A549 (cell line): ENCODE measurements at regions not wholly inside any gene's neighbourhood (a gene's known extent, or its start where the extent isn't known, plus 50 kb on each side); places are given as distances from the start of the nearest gene placed in this dataset.

Source experiments
- ATAC-seq, 2 experiments: fragments of 200-7000 bp in 1 of 2; fragments of >200 bp in 1 of 2; cut with Nextera tagmentation in 1 of 2; cut with Tn5 transposase in 1 of 2; 3 replicates each; pipeline versions ENCODE4 v1.8.0 to v1.9.1; 2018 to 2020; ENCODE audit warnings: mild to moderate bottlenecking in 1 of 2, moderate library complexity in 1 of 2
- CTCF ChIA-PET: fragments of 300-600 bp; sonication (Branson Sonifier 250); formaldehyde crosslinking; extraction: SDS; loops from one replicate; lab custom pipeline; 2021; ENCODE audit warnings: antibody characterized with exemption, inconsistent platforms; lab: Yijun Ruan, JAX
- POLR2A ChIA-PET: fragments of 350-600 bp; formaldehyde crosslinking; extraction: SDS; loops from one replicate; lab custom pipeline; 2021; ENCODE audit warnings: antibody characterized with exemption, inconsistent platforms; lab: Yijun Ruan, JAX
- DNase-seq, 2 experiments: peaks; one replicate each; pipeline versions ENCODE4 v3.0.0 to v3.0.0-alpha.2; 2011 to 2016; ENCODE audit warnings: low read depth in 1 of 2, low spot score in 1 of 2
- FAIRE-seq: peaks from 2 replicates; lab custom pipeline; 2011; peaks lifted over from hg19 to GRCh38; lab: Jason Lieb, UNC
- H3K27ac ChIP-seq, 2 experiments: fragments of >200 bp; sonication (Bioruptor Twin); formaldehyde crosslinking; 3 replicates each; pipeline ENCODE4 v1.5.1; 2016 to 2017
- H3K4me1 ChIP-seq: fragments of >200 bp; sonication (Bioruptor Twin); formaldehyde crosslinking; 3 replicates; pipeline ENCODE4 v1.6.1; 2016
- H3K4me2 ChIP-seq: fragments of >200 bp; sonication (Bioruptor Twin); formaldehyde crosslinking; 3 replicates; pipeline ENCODE4 v1.6.1; 2016
- H3K4me3 ChIP-seq: fragments of >200 bp; sonication (Bioruptor Twin); formaldehyde crosslinking; 3 replicates; pipeline ENCODE4 v1.5.1; 2016
- H3K9me3 ChIP-seq: fragments of >200 bp; sonication (Bioruptor Twin); formaldehyde crosslinking; 3 replicates; pipeline ENCODE4 v1.6.1; 2016
- CEBPB ChIP-seq, 2 experiments: fragments of >200 bp in 1 of 2; sonication (Bioruptor Twin) in 1 of 2; formaldehyde crosslinking in 1 of 2; IDR thresholded peaks; 2 replicates each; pipeline ENCODE4 v1.6.1; 2012 to 2016
- CHD4 ChIP-seq: fragments of 200-600 bp; sonication (generic); IDR thresholded peaks from 2 replicates; pipeline ENCODE4 v1.6.1; 2016; ENCODE audit warnings: antibody characterized with exemption, mild to moderate bottlenecking, borderline replicate concordance
- EP300 ChIP-seq, 2 experiments: fragments of >200 bp; sonication (Bioruptor Twin); formaldehyde crosslinking; IDR thresholded peaks; 2 replicates in 1 of 2; 3 replicates in 1 of 2; pipeline ENCODE4 v1.6.1; 2016 to 2017
- ESRRA ChIP-seq: fragments of 150-350 bp; IDR thresholded peaks from 2 replicates; pipeline ENCODE4 v1.6.1; 2014; ENCODE audit warnings: mild to moderate bottlenecking, low read length, borderline replicate concordance
- FOSB ChIP-seq: fragments of 250-450 bp; sonication (Bioruptor Pico); IDR thresholded peaks from 2 replicates; pipeline ENCODE4 v1.5.0; 2020; ENCODE audit warnings: mild to moderate bottlenecking, moderate library complexity
- FOSL2 ChIP-seq, 2 experiments: fragments of 450-650 bp in 1 of 2; fragments of >200 bp in 1 of 2; sonication (Bioruptor Twin) in 1 of 2; formaldehyde crosslinking; IDR thresholded peaks; 2 replicates each; pipeline versions ENCODE4 v1.5.0 to v1.6.1; 2016 to 2020; ENCODE audit warnings: mild to moderate bottlenecking in 1 of 2, moderate library complexity in 1 of 2
- GATA3 ChIP-seq: IDR thresholded peaks from 2 replicates; pipeline ENCODE4 v1.6.1; 2012; ENCODE audit warnings: borderline replicate concordance
- HES2 ChIP-seq: fragments of >200 bp; sonication (Bioruptor Twin); formaldehyde crosslinking; IDR thresholded peaks from 2 replicates; pipeline ENCODE4 v1.6.1; 2016
- HEYL ChIP-seq: fragments of 250-450 bp; sonication (Bioruptor Pico); IDR thresholded peaks from 2 replicates; pipeline ENCODE4 v1.8.0; 2021; ENCODE audit warnings: mild to moderate bottlenecking, moderate library complexity
- HMGXB4 ChIP-seq: fragments of 250-450 bp; sonication (Bioruptor Pico); IDR thresholded peaks from 2 replicates; pipeline ENCODE4 v1.5.0; 2021; ENCODE audit warnings: mild to moderate bottlenecking, moderate library complexity, borderline replicate concordance
- MAFK ChIP-seq: fragments of 450-650 bp; IDR thresholded peaks from 2 replicates; pipeline ENCODE4 v1.6.1; 2014; ENCODE audit not compliant: partially characterized antibody
- NPAS2 ChIP-seq: fragments of 250-450 bp; sonication (Bioruptor Pico); IDR thresholded peaks from 2 replicates; pipeline ENCODE4 v1.8.0; 2022; ENCODE audit warnings: mild to moderate bottlenecking, moderate library complexity, borderline replicate concordance
- RAD21 ChIP-seq, 2 experiments: fragments of >200 bp in 1 of 2; sonication (Bioruptor Twin) in 1 of 2; formaldehyde crosslinking in 1 of 2; IDR thresholded peaks in 1 of 2; conservative IDR thresholded peaks in 1 of 2; 2 replicates in 1 of 2; 3 replicates in 1 of 2; pipeline ENCODE4 v1.6.1; 2012 to 2018; ENCODE audit warnings: inconsistent platforms in 1 of 2
- RCOR1 ChIP-seq: fragments of 150-350 bp; IDR thresholded peaks from 2 replicates; pipeline ENCODE4 v1.6.1; 2014; ENCODE audit warnings: antibody characterized with exemption, low read length, low read depth
- REST ChIP-seq: fragments of 200-600 bp; sonication (generic); IDR thresholded peaks from 2 replicates; pipeline ENCODE4 v1.6.1; 2016; ENCODE audit warnings: antibody characterized with exemption, mild to moderate bottlenecking, moderate library complexity
- RNF2 ChIP-seq: fragments of 200-600 bp; sonication (generic); IDR thresholded peaks from 2 replicates; pipeline ENCODE4 v1.6.1; 2016; ENCODE audit warnings: low read depth, mild to moderate bottlenecking, antibody characterized with exemption, moderate library complexity, borderline replicate concordance
- USF2 ChIP-seq: fragments of 450-650 bp; IDR thresholded peaks from 2 replicates; pipeline ENCODE4 v1.6.1; 2014; ENCODE audit warnings: antibody characterized with exemption
- ZFP36 ChIP-seq: fragments of 450-650 bp; IDR thresholded peaks from 2 replicates; pipeline ENCODE4 v1.6.1; 2014; ENCODE audit warnings: borderline replicate concordance; ENCODE audit not compliant: partially characterized antibody
- ZNF302 ChIP-seq: fragments of 250-450 bp; sonication (Bioruptor Pico); IDR thresholded peaks from 2 replicates; pipeline ENCODE4 v1.9.0; 2021; ENCODE audit warnings: inconsistent platforms, mild to moderate bottlenecking, moderate library complexity
- WGBS: methylation state at CpG from one replicate; pipeline ENCODE4 v1.1.6; 2017; ENCODE audit errors: missing lambda C conversion rate; 5-methylcytosine and 5-hydroxymethylcytosine counted together

GRCh38 chr12:125518074-125518473 lies 452.8 kb downstream of the AACS start:
- no peak overlapping the region for H3K27ac ChIP-seq
- no peaks in the 10 kb centered on the region for H3K9me3 ChIP-seq
- H3K4me3 ChIP-seq: no peak overlapping the region
- 0% methylated on average over 2 of the region's 2 CpGs for WGBS
- TF ChIP-seq REST (peak; percentile 63), HMGXB4 (CRISPR knock-in tag) (no peak)
- TF ChIP-seq, all 56 proteins: peak for 1
- DNase-seq (no peak), ATAC-seq (no peak), FAIRE-seq (no peak)
- CTCF ChIA-PET: no interaction called here
- Histone ChIP-seq H3K4me1 (no peaks in the 10 kb centered on the region), H3K4me2 (no peak overlapping the region)
- POLR2A ChIA-PET: no interaction called here

GRCh38 chr12:125519026-125519651 lies 453.9 kb downstream of the AACS start:
- Histone ChIP-seq H3K4me3 (no peak overlapping the region), H3K4me2 (no peak overlapping the region), H3K4me1 (no peaks in the 10 kb centered on the region), H3K9me3 (no peaks in the 10 kb centered on the region), H3K27ac (no peak overlapping the region)
- CTCF ChIA-PET: no interaction called here
- POLR2A ChIA-PET: no interaction called here
- FAIRE-seq (no peak), ATAC-seq (no peak), DNase-seq (no peak)
- TF ChIP-seq MAFK (peak; percentile 61), RCOR1 (no peak)
- WGBS: 27% methylated on average over 15 of the region's 15 CpGs

GRCh38 chr12:125525879-125526278 lies 460.6 kb downstream of the AACS start:
- FAIRE-seq: no peak
- CTCF ChIA-PET: no interaction called here
- ATAC-seq: no peak

More at GRCh38 chr12:125525879-125526278, 460.6 kb downstream of the AACS start:
- DNase-seq: no peak
- Histone ChIP-seq H3K9me3 (no peaks in the 10 kb centered on the region), H3K4me3 (no peak overlapping the region), H3K4me1 (no peaks in the 10 kb centered on the region), H3K27ac (no peak overlapping the region), H3K4me2 (no peak overlapping the region)
- POLR2A ChIA-PET: no interaction called here
- 0% methylated on average over 5 of the region's 5 CpGs for WGBS
- TF ChIP-seq ESRRA: no peak
- TF ChIP-seq CHD4: no peak
- no peak for TF ChIP-seq CEBPB (IDR thresholded peaks at IDR 0.05)
- no peak for TF ChIP-seq ZFP36
- TF ChIP-seq HEYL (CRISPR knock-in tag): no peak
- TF ChIP-seq EP300 (IDR thresholded peaks at IDR 0.05): no peak
- TF ChIP-seq ZNF302 (CRISPR knock-in tag): no peak
- TF ChIP-seq REST: no peak
- TF ChIP-seq FOSL2 (IDR thresholded peaks at IDR 0.05): no peak
- TF ChIP-seq FOSL2 (CRISPR knock-in tag; IDR thresholded peaks at IDR 0.05): no peak
- TF ChIP-seq USF2: no peak
- no peak for TF ChIP-seq HES2
- no peak for TF ChIP-seq RNF2
- TF ChIP-seq NPAS2: no peak
- TF ChIP-seq FOSB (CRISPR knock-in tag): no peak
- TF ChIP-seq RCOR1: no peak
- no peak for TF ChIP-seq RAD21 (conservative IDR thresholded peaks at IDR 0.05 in 1 of 2, IDR thresholded peaks at IDR 0.05 in 1 of 2)
- no peak for TF ChIP-seq GATA3
